LNCAP (cell line): ENCODE measurements at regions not wholly inside any gene's neighbourhood (a gene's known extent, or its start where the extent isn't known, plus 50 kb on each side); places are given as distances from the start of the nearest gene placed in this dataset.
A peak's percentile ranks its signal among the peaks of the same experiment; 100 is the strongest.

Experiments used
- CTCF ChIP-seq: fragments of 450-650 bp; IDR thresholded peaks from 2 replicates; pipeline ENCODE4 v1.5.1; 2017; ENCODE audit warnings: mild to moderate bottlenecking

DNA sequence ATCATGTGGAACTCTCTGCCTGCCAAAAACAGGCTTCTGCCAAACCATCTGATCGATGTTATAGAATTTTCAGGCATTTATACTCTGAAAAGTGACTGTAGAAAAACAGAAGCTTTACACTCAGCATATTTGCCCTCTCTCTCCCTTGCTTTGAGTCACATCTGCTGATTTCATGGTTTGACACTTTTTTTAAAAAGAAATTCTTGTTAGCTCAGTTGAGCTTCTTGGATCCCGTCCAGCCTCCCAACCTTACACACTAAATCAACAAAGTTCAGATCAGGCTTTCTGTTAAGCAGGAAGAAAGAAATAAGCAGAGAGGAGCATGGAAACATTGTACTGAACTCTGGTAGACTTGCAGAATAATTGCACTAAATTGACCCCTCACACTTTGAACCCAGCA is 193.6 kb upstream of the SEL1L start:
- no peak for TF ChIP-seq CTCF

DNA sequence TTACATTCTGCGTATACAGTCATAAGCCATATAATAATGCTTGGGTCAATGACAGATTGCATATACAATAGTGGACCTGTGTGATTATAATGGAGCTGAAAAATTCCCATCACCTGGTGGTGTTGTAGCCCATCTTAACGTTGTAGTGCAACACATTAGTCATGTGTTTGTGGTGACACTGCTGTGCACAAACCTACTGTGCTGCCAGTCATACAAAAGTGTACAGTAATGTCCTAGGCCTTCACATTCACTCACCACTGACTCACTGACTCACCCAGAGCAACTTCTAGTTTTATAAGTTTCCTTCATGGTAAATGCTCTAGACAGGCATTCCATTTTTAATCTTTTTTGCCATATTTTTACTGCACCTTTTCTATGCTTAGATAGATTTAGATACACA is 194.8 kb upstream of the SEL1L start:
- no peak for TF ChIP-seq CTCF

DNA sequence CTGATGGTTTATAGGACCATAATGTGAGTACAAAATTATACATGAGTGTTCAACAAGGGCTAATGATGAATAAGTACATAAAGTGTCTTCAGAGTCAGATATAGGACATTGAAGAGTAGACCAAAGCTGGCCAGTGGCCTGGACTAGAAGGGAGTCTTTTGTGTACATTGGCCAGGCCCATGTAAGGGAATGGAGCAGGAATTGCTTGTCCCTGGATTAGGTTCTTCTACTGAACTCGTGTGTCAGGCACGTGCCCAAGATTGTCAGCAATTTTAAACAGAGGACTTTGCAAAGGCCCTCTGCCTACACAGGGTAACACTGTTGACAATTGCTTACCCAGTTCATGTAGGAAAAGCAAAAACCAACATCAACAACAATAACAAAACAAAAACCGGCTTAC is 196.0 kb upstream of the SEL1L start:
- no peak for TF ChIP-seq CTCF

DNA sequence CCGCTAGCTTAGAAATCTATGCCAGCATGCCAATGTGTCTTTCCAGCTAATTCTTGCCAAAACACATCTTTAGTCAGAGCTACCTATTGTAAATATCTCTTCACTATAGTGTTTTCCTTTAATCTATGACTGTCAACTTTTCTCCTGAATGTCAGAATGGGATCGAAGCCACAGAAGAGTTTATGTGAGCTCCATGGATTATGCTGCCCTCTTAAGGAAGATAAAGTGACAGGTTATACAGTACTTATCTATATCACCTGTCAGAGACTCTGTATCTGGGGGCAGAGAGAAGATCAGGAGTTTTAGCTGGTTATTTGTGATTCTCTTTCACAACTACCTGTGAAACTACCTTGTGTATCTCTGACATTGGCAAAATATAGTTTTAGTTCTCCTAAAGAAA is 204.3 kb upstream of the SEL1L start:
- TF ChIP-seq CTCF: peak; percentile 55

GRCh38 chr14:81738946-81739659 is 205.4 kb upstream of the SEL1L start:
- no peak for TF ChIP-seq CTCF

DNA sequence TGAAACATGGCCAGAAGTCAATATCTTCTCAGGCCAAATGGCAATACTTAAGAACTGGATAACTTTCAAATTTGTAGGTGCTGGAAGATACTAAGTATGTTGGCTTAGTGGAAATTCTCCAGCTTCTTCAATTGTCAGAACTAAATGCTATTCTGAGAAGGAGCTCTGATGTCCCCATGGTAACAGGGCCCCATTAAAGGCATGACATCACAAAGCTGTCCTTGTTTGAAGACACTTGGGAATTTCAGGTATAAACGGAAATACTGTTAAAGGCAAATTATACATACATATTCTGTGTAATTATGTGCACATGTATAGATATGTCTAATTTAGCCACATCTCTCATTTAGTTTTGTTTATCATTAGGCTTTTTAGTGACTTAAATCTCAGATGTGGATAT is 210.0 kb upstream of the SEL1L start:
- no peak for TF ChIP-seq CTCF

DNA sequence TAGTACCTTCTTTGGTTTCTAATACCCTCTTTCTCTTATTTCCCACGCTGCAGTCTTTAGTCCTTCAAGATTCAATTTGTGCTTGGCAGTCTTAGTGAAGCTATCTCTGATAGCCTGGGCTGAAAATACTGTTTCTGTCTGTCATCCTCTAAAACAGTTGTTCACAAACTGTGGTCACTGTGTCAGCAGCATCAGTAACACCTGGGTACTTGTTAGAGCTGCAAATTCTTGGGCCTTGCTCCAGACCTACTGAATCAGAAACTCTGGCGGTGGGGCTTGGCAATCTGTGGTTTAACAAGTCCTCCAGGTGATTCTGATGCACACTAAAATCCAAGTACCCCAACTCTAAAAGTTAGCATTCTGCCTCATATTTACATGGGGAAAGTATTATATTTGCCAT is 217.5 kb upstream of the SEL1L start:
- TF ChIP-seq CTCF: no peak

GRCh38 chr14:81759541-81759940 is 225.9 kb upstream of the SEL1L start:
- TF ChIP-seq CTCF: no peak
